Endothelial cell of umbilical vein (primary cell): ENCODE measurements at regions not wholly inside any gene's neighbourhood (a gene's known extent, or its start where the extent isn't known, plus 50 kb on each side); places are given as distances from the start of the nearest gene placed in this dataset.

Source experiments
- BruUV-seq: library from RNA; stranded (reverse); fragments of 400-500 nt; replicated peaks from 2 replicates; lab custom pipeline; 2021; lab: Mats Ljungman, UMichigan
- CTCF ChIA-PET: fragments of 300-600, 350-600 bp; sonication (Branson Sonifier 250); formaldehyde crosslinking; loops from one replicate; lab custom pipeline; 2021; ENCODE audit warnings: antibody characterized with exemption, inconsistent platforms; lab: Charles Lee
- POLR2A ChIA-PET: fragments of 300-600, 350-600 bp; sonication (Branson Sonifier 250); formaldehyde crosslinking; loops from one replicate; lab custom pipeline; 2021; ENCODE audit warnings: antibody characterized with exemption, inconsistent platforms; lab: Charles Lee
- DNase-seq: peaks from one replicate; pipeline ENCODE4 v3.0.0-alpha.2; 2011; ENCODE audit warnings: low read depth, low spot score
- FAIRE-seq: peaks from 2 replicates; lab custom pipeline; 2011; peaks lifted over from hg19 to GRCh38; lab: Jason Lieb, UNC
- H2AFZ ChIP-seq: 2 replicates; pipeline ENCODE4 v1.6.0; 2012; ENCODE audit warnings: low read depth, low read length, control low read depth, inconsistent platforms
- H3K27ac ChIP-seq: 2 replicates; pipeline ENCODE4 v1.5.1; 2011; ENCODE audit warnings: low read depth, mild to moderate bottlenecking, control low read depth, low read length, moderate library complexity; ENCODE audit not compliant: insufficient read depth
- H3K27me3 ChIP-seq, 2 experiments: 2 replicates each; pipeline versions ENCODE4 v1.6.0 to v1.6.1; 2011; ENCODE audit warnings: low read length in 2 of 2, mixed read lengths in 1 of 2; ENCODE audit not compliant: control insufficient read depth in 2 of 2, insufficient read depth in 2 of 2
- H3K36me3 ChIP-seq, 2 experiments: 2 replicates in 1 of 2; 3 replicates in 1 of 2; pipeline ENCODE4 v1.5.1; 2011; ENCODE audit warnings: low read length in 2 of 2, mild to moderate bottlenecking in 1 of 2, moderate library complexity in 1 of 2; ENCODE audit not compliant: control insufficient read depth in 2 of 2, insufficient read depth in 2 of 2; ENCODE audit errors: extremely low read depth in 1 of 2
- H3K4me1 ChIP-seq: 3 replicates; pipeline ENCODE4 v1.5.1; 2011; ENCODE audit warnings: mild to moderate bottlenecking, low read length; ENCODE audit not compliant: control insufficient read depth, insufficient read depth; ENCODE audit errors: extremely low read depth
- H3K4me2 ChIP-seq: 2 replicates; pipeline ENCODE4 v1.6.1; 2011; ENCODE audit warnings: low read length, control low read depth, mixed read lengths; ENCODE audit not compliant: insufficient read depth
- H3K4me3 ChIP-seq, 3 experiments: fragments of 200-600 bp in 1 of 3; sonication (generic), shearing (Covaris generic) in 1 of 3; replicated peaks in 1 of 3; 2 replicates each; pipeline ENCODE4 v1.5.1; 2011 to 2016; ENCODE audit warnings: control low read depth in 3 of 3, low read length in 3 of 3, mild to moderate bottlenecking in 2 of 3, inconsistent platforms in 1 of 3, low read depth in 1 of 3, moderate library complexity in 1 of 3; ENCODE audit not compliant: insufficient read depth in 1 of 3
- H3K79me2 ChIP-seq: 2 replicates; pipeline ENCODE4 v1.6.0; 2012; ENCODE audit warnings: low read length, inconsistent platforms; ENCODE audit not compliant: control insufficient read depth, insufficient read depth
- H3K9ac ChIP-seq: replicated peaks from 2 replicates; pipeline ENCODE3; 2011; ENCODE audit warnings: low read length, control low read depth; ENCODE audit not compliant: insufficient read depth; ENCODE audit errors: extremely low read depth
- H3K9me1 ChIP-seq: replicated peaks from 3 replicates; pipeline ENCODE4 v1.6.0; 2011; ENCODE audit warnings: mild to moderate bottlenecking, low read length; ENCODE audit not compliant: control insufficient read depth, insufficient read depth; ENCODE audit errors: extremely low read depth
- H3K9me3 ChIP-seq: replicated peaks from 2 replicates; pipeline ENCODE4 v1.5.1; 2012; ENCODE audit warnings: low read length, inconsistent platforms; ENCODE audit not compliant: control insufficient read depth, insufficient read depth
- H4K20me1 ChIP-seq: replicated peaks from 2 replicates; pipeline ENCODE3; 2011; ENCODE audit warnings: mild to moderate bottlenecking, low read length; ENCODE audit not compliant: control insufficient read depth, insufficient read depth; ENCODE audit errors: extremely low read depth
- EZH2 ChIP-seq: IDR thresholded peaks from 2 replicates; pipeline ENCODE4 v1.6.1; 2012; ENCODE audit warnings: borderline replicate concordance, low read depth, mild to moderate bottlenecking, moderate library complexity, low read length, inconsistent platforms; ENCODE audit not compliant: severe bottlenecking
- FOS ChIP-seq: IDR thresholded peaks from 2 replicates; pipeline ENCODE4 v1.6.1; 2011; ENCODE audit warnings: mild to moderate bottlenecking, low read length, moderate library complexity, borderline replicate concordance; ENCODE audit not compliant: insufficient read depth
- GATA2 ChIP-seq: IDR thresholded peaks from 2 replicates; pipeline ENCODE4 v1.7.0; 2011; ENCODE audit warnings: low read depth, mild to moderate bottlenecking, moderate library complexity, mixed read lengths, low read length; ENCODE audit not compliant: insufficient read length, insufficient read depth
- JUN ChIP-seq: IDR thresholded peaks from 2 replicates; pipeline ENCODE4 v1.6.1; 2011; ENCODE audit warnings: borderline replicate concordance, low read depth; ENCODE audit not compliant: insufficient read length, insufficient read depth
- MAX ChIP-seq: IDR thresholded peaks from 2 replicates; pipeline ENCODE4 v1.6.1; 2011; ENCODE audit not compliant: insufficient read depth, insufficient read length
- MYC ChIP-seq: IDR thresholded peaks from one replicate; pipeline ENCODE4 v1.6.1; 2011; ENCODE audit warnings: mild to moderate bottlenecking, low read depth, low read length
- POLR2A ChIP-seq: IDR thresholded peaks from 2 replicates; pipeline ENCODE4 v1.6.1; 2012; ENCODE audit warnings: low read depth, mild to moderate bottlenecking, control low read depth, low read length
- POLR2AphosphoS5 ChIP-seq: IDR thresholded peaks from 2 replicates; pipeline ENCODE4 v1.6.1; 2012; ENCODE audit warnings: low read depth, mild to moderate bottlenecking, control low read depth, low read length, moderate library complexity; ENCODE audit not compliant: insufficient read depth
- dilution Hi-C: fragments of 300-500 bp; cut with MboI; formaldehyde crosslinking; loops from one replicate; pipeline ENCODE4 v1.15.0; 2019; ENCODE audit warnings: low sequenced_read_pairs; ENCODE audit not compliant: extremely low pct_ligation_motif_present
- intact Hi-C: fragments of 100-400 bp; cut with micrococcal nuclease; formaldehyde crosslinking; loops from one replicate; pipeline ENCODE4 v1.10.0; 2022
- TF ChIP-seq, protein P1 (sequence below), 2 donors: IDR thresholded peaks; 1 replicate in 1 of 2; 2 replicates in 1 of 2; pipeline ENCODE4 v1.5.1; 2011; ENCODE audit warnings: low read length in 2 of 2, mild to moderate bottlenecking in 2 of 2, moderate library complexity in 2 of 2, control low read depth in 1 of 2, inconsistent platforms in 1 of 2, low read depth in 1 of 2; ENCODE audit not compliant: insufficient read depth in 1 of 2; ENCODE audit errors: extremely low read depth in 1 of 2

DNA sequence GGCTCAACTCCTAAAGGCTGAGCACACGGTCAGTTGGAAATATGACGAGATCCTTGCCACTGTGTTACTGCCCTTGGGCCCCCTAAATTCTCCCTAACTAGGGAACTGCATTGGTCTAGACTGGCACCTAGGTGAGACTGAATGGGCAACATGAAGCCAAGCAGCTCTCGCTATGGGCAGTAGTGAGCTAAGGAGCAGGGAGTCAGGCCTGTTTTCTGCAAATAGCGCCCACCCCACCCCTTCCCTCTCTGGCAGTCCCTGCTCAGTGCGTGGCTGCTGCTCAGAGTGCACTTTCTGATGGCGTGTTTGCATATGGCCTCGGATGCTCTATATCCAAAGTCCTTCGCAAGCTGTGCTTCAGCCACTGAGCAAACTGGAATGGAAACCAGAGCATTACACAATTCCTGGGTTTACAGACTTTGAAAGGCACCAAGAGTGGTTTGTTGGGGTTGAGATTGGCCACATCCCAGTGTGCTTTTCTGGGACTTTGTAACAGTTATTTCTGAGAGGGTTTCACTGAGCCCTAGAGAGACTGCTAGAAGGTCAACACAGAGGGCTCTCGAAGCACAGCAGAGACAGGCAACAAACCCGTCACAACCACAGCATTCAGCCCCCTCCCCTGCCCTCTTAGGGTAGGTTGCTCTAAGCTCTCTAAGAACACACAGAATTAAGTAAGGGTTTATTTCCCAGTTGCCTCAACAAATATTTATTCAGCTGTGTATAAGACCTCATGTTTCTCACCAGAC lies 419.9 kb downstream of the STK39 start:
- Histone ChIP-seq H3K9ac (no peak overlapping the region), H3K4me3 (no peak overlapping the region), H4K20me1 (no peaks in the 10 kb centered on the region), H2AFZ (no peak overlapping the region), H3K27me3 (no peaks in the 10 kb centered on the region), H3K36me3 (no peaks in the 10 kb centered on the region), H3K9me1 (no peaks in the 10 kb centered on the region), H3K9me3 (peaks cover 2% of the 10 kb centered on the region), H3K4me2 (no peak overlapping the region), H3K4me1 (no peaks in the 10 kb centered on the region), H3K79me2 (no peaks in the 10 kb centered on the region), H3K27ac (no peak overlapping the region)
- ChIA-PET POLR2A (no interaction called here), CTCF (no interaction called here)
- BruUV-seq: no TSS peak
- no peak for FAIRE-seq
- intact Hi-C loops (no loop called here), dilution Hi-C loops (no loop called here)
- no peak for DNase-seq
- TF ChIP-seq POLR2A (no peak), EZH2 (no peak), MYC (no peak), POLR2AphosphoS5 (no peak), FOS (no peak), GATA2 (no peak), MAX (no peak), JUN (no peak)
- TF ChIP-seq, protein P1, sequence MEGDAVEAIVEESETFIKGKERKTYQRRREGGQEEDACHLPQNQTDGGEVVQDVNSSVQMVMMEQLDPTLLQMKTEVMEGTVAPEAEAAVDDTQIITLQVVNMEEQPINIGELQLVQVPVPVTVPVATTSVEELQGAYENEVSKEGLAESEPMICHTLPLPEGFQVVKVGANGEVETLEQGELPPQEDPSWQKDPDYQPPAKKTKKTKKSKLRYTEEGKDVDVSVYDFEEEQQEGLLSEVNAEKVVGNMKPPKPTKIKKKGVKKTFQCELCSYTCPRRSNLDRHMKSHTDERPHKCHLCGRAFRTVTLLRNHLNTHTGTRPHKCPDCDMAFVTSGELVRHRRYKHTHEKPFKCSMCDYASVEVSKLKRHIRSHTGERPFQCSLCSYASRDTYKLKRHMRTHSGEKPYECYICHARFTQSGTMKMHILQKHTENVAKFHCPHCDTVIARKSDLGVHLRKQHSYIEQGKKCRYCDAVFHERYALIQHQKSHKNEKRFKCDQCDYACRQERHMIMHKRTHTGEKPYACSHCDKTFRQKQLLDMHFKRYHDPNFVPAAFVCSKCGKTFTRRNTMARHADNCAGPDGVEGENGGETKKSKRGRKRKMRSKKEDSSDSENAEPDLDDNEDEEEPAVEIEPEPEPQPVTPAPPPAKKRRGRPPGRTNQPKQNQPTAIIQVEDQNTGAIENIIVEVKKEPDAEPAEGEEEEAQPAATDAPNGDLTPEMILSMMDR (IDR thresholded peaks at IDR 0.05; ENCODE audit: extremely low read depth in 1 of 2, insufficient read depth in 1 of 2, low read depth in 1 of 2, low read length in 2 of 2): no peak
